ENCODE measurements at regions not wholly inside any gene's neighbourhood (a gene's known extent, or its start where the extent isn't known, plus 50 kb on each side); places are given as distances from the start of the nearest gene placed in this dataset.

GRCh38 chr2:5841126-5841525 lies 148.9 kb downstream of the SOX11 start:
- no peak for DNase-seq

- DNase-seq = no peak
These were observed 150.1 kb downstream of the SOX11 start for GRCh38 chr2:5842326-5842725.

- no peak for DNase-seq
These were observed 153.7 kb downstream of the SOX11 start for GRCh38 chr2:5845798-5846330.

GRCh38 chr2:5846881-5847280 lies 154.7 kb downstream of the SOX11 start:
- peak in 1 of 51 donors; percentile 1 for DNase-seq

- DNase-seq = no peak
These were observed 157.4 kb downstream of the SOX11 start for GRCh38 chr2:5849562-5849961.

GRCh38 chr2:5851410-5851809 lies 159.2 kb downstream of the SOX11 start:
- no peak for DNase-seq

GRCh38 chr2:5854797-5855196 lies 162.6 kb downstream of the SOX11 start:
- DNase-seq = no peak

- no peak for DNase-seq
These were observed 174.9 kb downstream of the SOX11 start for GRCh38 chr2:5867056-5867455.

GRCh38 chr2:5868931-5869330 lies 176.7 kb downstream of the SOX11 start:
- DNase-seq = no peak

GRCh38 chr2:5869936-5870335 lies 177.8 kb downstream of the SOX11 start:
- DNase-seq = no peak

- no peak for DNase-seq
These were observed 185.2 kb downstream of the SOX11 start for GRCh38 chr2:5877360-5877759.

- DNase-seq = no peak
These were observed 193.4 kb downstream of the SOX11 start for GRCh38 chr2:5885451-5886173.

- DNase-seq = no peak
These were observed 194.3 kb downstream of the SOX11 start for GRCh38 chr2:5886462-5886861.

GRCh38 chr2:5888126-5888525 lies 195.9 kb downstream of the SOX11 start:
- DNase-seq = no peak

- no peak for DNase-seq
These were observed 197.3 kb downstream of the SOX11 start for GRCh38 chr2:5889519-5889918.

GRCh38 chr2:5894355-5894754 lies 202.2 kb downstream of the SOX11 start:
- DNase-seq = no peak

GRCh38 chr2:5895284-5895683 lies 203.1 kb downstream of the SOX11 start:
- DNase-seq = no peak

- no peak for DNase-seq
These were observed 205.1 kb downstream of the SOX11 start for GRCh38 chr2:5897249-5897648.

GRCh38 chr2:5898667-5899066 lies 206.5 kb downstream of the SOX11 start:
- DNase-seq = no peak

GRCh38 chr2:5905661-5906060 lies 213.5 kb downstream of the SOX11 start:
- no peak for DNase-seq

- no peak for DNase-seq
These were observed 215.9 kb downstream of the SOX11 start for GRCh38 chr2:5908071-5908470.

GRCh38 chr2:5911718-5912117 lies 219.5 kb downstream of the SOX11 start:
- no peak for DNase-seq

GRCh38 chr2:5913711-5914395 lies 221.7 kb downstream of the SOX11 start:
- no peak for DNase-seq

Measured in hypothalamus (tissue), 51 donors.